ENCODE measurements at regions not wholly inside any gene's neighbourhood (a gene's known extent, or its start where the extent isn't known, plus 50 kb on each side); places are given as distances from the start of the nearest gene placed in this dataset.
"Not testable (repeated sequence)": the region's sequence is repeated elsewhere in the genome, so short reads cannot be mapped to it uniquely, and the experiment has no call there.

- WGBS = no CpG with 5 or more reads among the region's 2 CpGs
- peaks cover 5% of the 10 kb centered on the region for H3K4me1 ChIP-seq (ENCODE audit: insufficient read depth, low read length)
- no peak overlapping the region for H3K27ac ChIP-seq (ENCODE audit: low read depth, low read length)
- H3K9ac ChIP-seq (ENCODE audit: low read depth, low read length) = no peak overlapping the region
- no peaks in the 10 kb centered on the region for H3K9me3 ChIP-seq (ENCODE audit: insufficient read depth, low read depth, low read length)
- H3K27me3 ChIP-seq (ENCODE audit: insufficient read depth, low read length) = no peaks in the 10 kb centered on the region
- H3K36me3 ChIP-seq (ENCODE audit: insufficient read depth, low read length) = no peaks in the 10 kb centered on the region
- no peak overlapping the region for H3K4me3 ChIP-seq (ENCODE audit: low read length)
These were observed 175.0 kb upstream of the CCN2 start for GRCh38 chr6:132126150-132126549.

GRCh38 chr6:132122871-132123270 lies 171.7 kb upstream of the CCN2 start:
- Histone ChIP-seq H3K27ac (ENCODE audit: low read depth, low read length) (no peak overlapping the region), H3K9ac (ENCODE audit: low read depth, low read length) (no peak overlapping the region), H3K4me1 (ENCODE audit: insufficient read depth, low read length) (no peaks in the 10 kb centered on the region), H3K4me3 (ENCODE audit: low read length) (no peak overlapping the region), H3K36me3 (ENCODE audit: insufficient read depth, low read length) (no peaks in the 10 kb centered on the region), H3K27me3 (ENCODE audit: insufficient read depth, low read length) (no peaks in the 10 kb centered on the region), H3K9me3 (ENCODE audit: insufficient read depth, low read depth, low read length) (no peaks in the 10 kb centered on the region)
- 86% methylated on average over 4 of the region's 4 CpGs for WGBS

- H3K9me3 ChIP-seq (ENCODE audit: insufficient read depth, low read depth, low read length) = no peaks in the 10 kb centered on the region
- no peaks in the 10 kb centered on the region for H3K27me3 ChIP-seq (ENCODE audit: insufficient read depth, low read length)
- H3K4me3 ChIP-seq (ENCODE audit: low read length) = no peak overlapping the region
- no peaks in the 10 kb centered on the region for H3K4me1 ChIP-seq (ENCODE audit: insufficient read depth, low read length)
- no peak overlapping the region for H3K27ac ChIP-seq (ENCODE audit: low read depth, low read length)
- no peaks in the 10 kb centered on the region for H3K36me3 ChIP-seq (ENCODE audit: insufficient read depth, low read length)
- no peak overlapping the region for H3K9ac ChIP-seq (ENCODE audit: low read depth, low read length)
These were observed 171.0 kb upstream of the CCN2 start for GRCh38 chr6:132122176-132122575.

- Histone ChIP-seq H3K4me1 (ENCODE audit: insufficient read depth, low read length) (no peaks in the 10 kb centered on the region), H3K27ac (ENCODE audit: low read depth, low read length) (no peak overlapping the region), H3K27me3 (ENCODE audit: insufficient read depth, low read length) (no peaks in the 10 kb centered on the region), H3K36me3 (ENCODE audit: insufficient read depth, low read length) (no peaks in the 10 kb centered on the region), H3K4me3 (ENCODE audit: low read length) (no peak overlapping the region), H3K9ac (ENCODE audit: low read depth, low read length) (no peak overlapping the region), H3K9me3 (ENCODE audit: insufficient read depth, low read depth, low read length) (no peaks in the 10 kb centered on the region)
- WGBS = 93% methylated on average over 1 of the region's 1 CpG
These were observed 167.0 kb upstream of the CCN2 start for GRCh38 chr6:132118144-132118543.

DNA sequence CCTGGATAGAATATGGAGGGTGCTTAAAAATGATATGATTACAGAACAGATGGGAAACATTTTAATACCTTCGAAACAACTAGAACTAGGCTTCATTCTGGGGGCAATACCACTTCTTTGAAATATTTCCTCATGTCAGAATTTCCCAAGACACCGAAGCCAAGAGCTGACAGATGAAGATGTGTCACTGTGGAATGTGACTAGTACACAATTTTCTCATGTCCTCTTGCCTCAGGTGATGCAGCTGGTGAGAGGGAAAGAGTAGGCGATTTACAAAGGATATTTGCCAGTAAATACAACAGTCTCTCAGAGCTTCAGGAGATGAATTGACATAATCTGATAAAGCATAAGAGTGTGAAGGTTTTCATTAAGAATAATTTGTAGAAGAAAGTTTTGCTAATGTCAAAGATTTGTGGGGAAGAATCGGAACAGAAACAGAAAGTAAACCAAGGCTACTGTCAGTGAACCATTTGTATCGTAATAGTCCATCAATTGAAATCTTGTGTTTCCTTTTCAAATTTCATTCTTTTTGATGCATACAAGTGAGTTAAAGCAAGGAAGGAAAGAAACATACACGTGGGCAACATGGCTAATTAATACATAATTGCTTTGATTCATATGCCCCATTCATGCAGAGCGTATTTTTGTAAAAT lies 164.7 kb upstream of the CCN2 start:
- H3K9me3 ChIP-seq (ENCODE audit: insufficient read depth, low read depth, low read length) = no peaks in the 10 kb centered on the region
- no peak overlapping the region for H3K27ac ChIP-seq (ENCODE audit: low read depth, low read length)
- H3K27me3 ChIP-seq (ENCODE audit: insufficient read depth, low read length) = no peaks in the 10 kb centered on the region
- H3K4me3 ChIP-seq (ENCODE audit: low read length) = no peak overlapping the region
- H3K9ac ChIP-seq (ENCODE audit: low read depth, low read length) = no peak overlapping the region
- H3K36me3 ChIP-seq (ENCODE audit: insufficient read depth, low read length) = no peaks in the 10 kb centered on the region
- WGBS = 82% methylated on average over 7 of the region's 7 CpGs
- H3K4me1 ChIP-seq (ENCODE audit: insufficient read depth, low read length) = no peaks in the 10 kb centered on the region

GRCh38 chr6:132114201-132114825 lies 163.1 kb upstream of the CCN2 start:
- H3K27me3 ChIP-seq (ENCODE audit: insufficient read depth, low read length) = no peaks in the 10 kb centered on the region
- H3K36me3 ChIP-seq (ENCODE audit: insufficient read depth, low read length) = no peaks in the 10 kb centered on the region
- H3K4me1 ChIP-seq (ENCODE audit: insufficient read depth, low read length) = no peaks in the 10 kb centered on the region
- H3K27ac ChIP-seq (ENCODE audit: low read depth, low read length) = no peak overlapping the region
- H3K4me3 ChIP-seq (ENCODE audit: low read length) = no peak overlapping the region
- H3K9ac ChIP-seq (ENCODE audit: low read depth, low read length) = no peak overlapping the region
- WGBS = 93% methylated on average over 8 of the region's 8 CpGs
- 0 out of 2 replicates have a peak, but pooled peaks cover 3% of the 10 kb centered on the region for H3K9me3 ChIP-seq (ENCODE audit: insufficient read depth, low read depth, low read length)

DNA sequence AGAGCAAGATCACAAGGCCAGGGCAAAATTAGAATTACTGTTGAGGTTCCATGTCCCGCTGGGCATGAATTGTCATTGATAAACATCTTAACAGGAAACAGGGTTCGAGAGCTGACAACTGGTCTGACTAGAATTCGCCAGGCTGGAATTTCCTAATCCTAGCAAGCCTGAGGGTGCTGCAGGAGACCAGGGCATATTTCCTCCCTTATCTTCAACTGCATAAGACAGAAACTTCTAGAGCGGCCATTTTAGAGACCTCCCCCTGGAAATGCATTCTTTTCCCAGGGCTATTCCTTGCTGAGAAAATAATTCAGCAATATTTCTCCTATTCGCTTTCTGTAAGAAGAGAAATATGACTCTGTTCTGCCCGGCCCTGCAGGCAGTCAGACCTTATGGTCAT lies 158.6 kb upstream of the CCN2 start:
- H3K27ac ChIP-seq (ENCODE audit: low read depth, low read length); H3K4me1 ChIP-seq (ENCODE audit: insufficient read depth, low read length); H3K4me3 ChIP-seq (ENCODE audit: low read length); H3K36me3 ChIP-seq (ENCODE audit: insufficient read depth, low read length); H3K27me3 ChIP-seq (ENCODE audit: insufficient read depth, low read length); H3K9ac ChIP-seq (ENCODE audit: low read depth, low read length): not testable (repeated sequence)
- 90% methylated on average over 6 of the region's 6 CpGs for WGBS
- peaks cover 20% of the 10 kb centered on the region for H3K9me3 ChIP-seq (ENCODE audit: insufficient read depth, low read depth, low read length)

DNA sequence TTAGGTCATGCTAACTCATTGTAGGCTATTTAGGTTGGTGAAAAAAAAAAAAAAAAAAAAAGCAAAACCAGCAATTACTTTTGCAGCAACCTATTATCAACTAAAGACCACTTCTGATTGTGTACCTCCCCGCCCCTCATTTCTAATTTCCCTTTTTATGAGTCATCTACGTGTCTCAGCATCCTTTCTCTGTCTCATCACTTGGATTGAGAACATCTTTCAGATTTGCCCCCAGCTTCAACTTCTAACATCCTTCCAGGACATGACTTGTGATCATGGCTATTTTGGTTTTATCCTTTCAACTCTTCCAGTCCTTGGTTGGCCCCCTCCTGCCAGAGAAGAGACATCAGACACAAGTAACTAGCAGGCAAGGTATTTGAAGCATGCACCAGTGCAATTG lies 156.7 kb upstream of the CCN2 start:
- Histone ChIP-seq H3K27ac (ENCODE audit: low read depth, low read length) (no peak overlapping the region), H3K9ac (ENCODE audit: low read depth, low read length) (no peak overlapping the region), H3K36me3 (ENCODE audit: insufficient read depth, low read length) (no peaks in the 10 kb centered on the region), H3K4me1 (ENCODE audit: insufficient read depth, low read length) (no peaks in the 10 kb centered on the region), H3K4me3 (ENCODE audit: low read length) (no peak overlapping the region), H3K27me3 (ENCODE audit: insufficient read depth, low read length) (no peaks in the 10 kb centered on the region), H3K9me3 (ENCODE audit: insufficient read depth, low read depth, low read length) (peaks cover 20% of the 10 kb centered on the region)
- WGBS = 91% methylated on average over 2 of the region's 2 CpGs

DNA sequence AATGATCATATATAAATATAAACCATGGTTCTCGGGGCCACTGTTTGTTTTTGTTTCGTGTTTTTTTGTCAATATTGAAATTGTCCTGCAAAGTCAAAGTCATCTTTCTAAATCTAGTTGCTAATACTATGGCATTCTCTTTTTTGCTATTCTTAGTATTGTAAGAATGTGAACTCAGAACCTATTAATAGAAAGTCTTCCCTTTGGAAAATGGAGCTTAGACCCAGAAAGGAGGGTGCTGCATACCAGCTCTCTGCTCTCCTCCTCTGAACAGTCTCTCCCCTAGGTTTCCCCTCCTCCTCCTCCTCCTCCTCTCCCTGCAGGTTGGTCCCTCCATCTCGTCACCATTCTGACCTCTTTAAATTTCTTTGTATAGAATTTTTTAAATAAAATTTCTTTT lies 150.4 kb upstream of the CCN2 start:
- Histone ChIP-seq H3K27ac (ENCODE audit: low read depth, low read length) (no peak overlapping the region), H3K9ac (ENCODE audit: low read depth, low read length) (no peak overlapping the region), H3K36me3 (ENCODE audit: insufficient read depth, low read length) (no peaks in the 10 kb centered on the region), H3K27me3 (ENCODE audit: insufficient read depth, low read length) (no peaks in the 10 kb centered on the region), H3K4me1 (ENCODE audit: insufficient read depth, low read length) (no peaks in the 10 kb centered on the region), H3K9me3 (ENCODE audit: insufficient read depth, low read depth, low read length) (0 out of 2 replicates have a peak, but pooled peaks cover under 1% of the 10 kb centered on the region), H3K4me3 (ENCODE audit: low read length) (no peak overlapping the region)
- 90% methylated on average over 2 of the region's 3 CpGs for WGBS

DNA sequence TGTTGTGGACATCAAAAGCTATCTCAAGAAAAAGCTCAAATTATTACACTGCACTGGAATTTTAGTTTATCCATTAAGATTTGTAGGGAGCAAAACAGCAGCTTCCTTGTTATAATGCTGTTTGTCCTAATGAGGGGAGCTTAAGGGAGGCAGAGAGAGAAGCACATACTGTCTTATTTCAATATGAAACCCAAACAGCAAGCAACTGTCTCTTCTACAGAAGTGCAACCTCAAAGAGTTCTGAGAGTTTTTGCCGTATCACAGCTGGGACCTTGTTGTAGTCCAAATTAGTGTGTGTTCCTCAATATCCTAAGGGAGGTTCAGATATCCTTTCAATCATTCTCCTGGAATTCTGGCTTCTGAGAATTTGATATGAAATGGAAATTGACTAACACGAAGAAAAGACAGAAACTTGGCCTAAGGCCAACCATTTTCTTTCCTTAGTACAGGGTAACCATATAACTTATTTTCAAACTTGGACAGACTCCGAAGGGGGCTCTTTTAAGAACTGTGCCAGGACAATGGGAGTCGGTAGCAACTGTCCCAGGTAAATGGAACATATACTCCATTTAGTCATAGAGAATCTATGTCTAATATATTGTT lies 149.3 kb upstream of the CCN2 start:
- Histone ChIP-seq H3K27me3 (ENCODE audit: insufficient read depth, low read length) (no peaks in the 10 kb centered on the region), H3K27ac (ENCODE audit: low read depth, low read length) (no peak overlapping the region), H3K9ac (ENCODE audit: low read depth, low read length) (no peak overlapping the region), H3K4me1 (ENCODE audit: insufficient read depth, low read length) (no peaks in the 10 kb centered on the region), H3K4me3 (ENCODE audit: low read length) (no peak overlapping the region), H3K9me3 (ENCODE audit: insufficient read depth, low read depth, low read length) (no peaks in the 10 kb centered on the region), H3K36me3 (ENCODE audit: insufficient read depth, low read length) (no peaks in the 10 kb centered on the region)
- over 99% methylated on average over 4 of the region's 4 CpGs for WGBS

GRCh38 chr6:132096996-132097395 lies 145.8 kb upstream of the CCN2 start:
- no peaks in the 10 kb centered on the region for H3K4me1 ChIP-seq (ENCODE audit: insufficient read depth, low read length)
- no peaks in the 10 kb centered on the region for H3K27me3 ChIP-seq (ENCODE audit: insufficient read depth, low read length)
- no peaks in the 10 kb centered on the region for H3K9me3 ChIP-seq (ENCODE audit: insufficient read depth, low read depth, low read length)
- H3K9ac ChIP-seq (ENCODE audit: low read depth, low read length) = no peak overlapping the region
- H3K27ac ChIP-seq (ENCODE audit: low read depth, low read length) = no peak overlapping the region
- H3K36me3 ChIP-seq (ENCODE audit: insufficient read depth, low read length) = no peaks in the 10 kb centered on the region
- WGBS = 96% methylated on average over 5 of the region's 5 CpGs
- H3K4me3 ChIP-seq (ENCODE audit: low read length) = no peak overlapping the region
